Type B pancreatic cell (in vitro differentiated cells): ENCODE measurements at regions not wholly inside any gene's neighbourhood (a gene's known extent, or its start where the extent isn't known, plus 50 kb on each side); places are given as distances from the start of the nearest gene placed in this dataset.

Source experiments
- DNase-seq: peaks from one replicate; pipeline ENCODE4 v3.0.0; 2021; ENCODE audit warnings: mixed read lengths; ENCODE audit not compliant: unreplicated experiment; ENCODE audit errors: extremely low spot score
- H3K27ac Mint-ChIP-seq: 2 replicates; pipeline ENCODE4 v1.8.0; 2021; ENCODE audit warnings: mild to moderate bottlenecking, mixed read lengths
- H3K27me3 Mint-ChIP-seq: 2 replicates; pipeline ENCODE4 v1.8.0; 2021; ENCODE audit warnings: mixed read lengths
- H3K36me3 Mint-ChIP-seq: 2 replicates; pipeline ENCODE4 v1.8.0; 2021; ENCODE audit warnings: mixed read lengths
- H3K4me1 Mint-ChIP-seq: one replicate; pipeline ENCODE4 v1.8.0; 2021; ENCODE audit warnings: mixed read lengths; ENCODE audit not compliant: unreplicated experiment
- H3K4me3 Mint-ChIP-seq: 2 replicates; pipeline ENCODE4 v1.8.0; 2021; ENCODE audit warnings: mild to moderate bottlenecking, mixed read lengths
- H3K9me3 Mint-ChIP-seq: 2 replicates; pipeline ENCODE4 v1.8.0; 2021; ENCODE audit warnings: mixed read lengths
- TF ChIP-seq, protein P1 (sequence below): fragments of 200-600 bp; sonication (generic); conservative IDR thresholded peaks from 2 replicates; pipeline ENCODE4 v1.5.0; 2021; ENCODE audit warnings: antibody characterized with exemption, mild to moderate bottlenecking

DNA sequence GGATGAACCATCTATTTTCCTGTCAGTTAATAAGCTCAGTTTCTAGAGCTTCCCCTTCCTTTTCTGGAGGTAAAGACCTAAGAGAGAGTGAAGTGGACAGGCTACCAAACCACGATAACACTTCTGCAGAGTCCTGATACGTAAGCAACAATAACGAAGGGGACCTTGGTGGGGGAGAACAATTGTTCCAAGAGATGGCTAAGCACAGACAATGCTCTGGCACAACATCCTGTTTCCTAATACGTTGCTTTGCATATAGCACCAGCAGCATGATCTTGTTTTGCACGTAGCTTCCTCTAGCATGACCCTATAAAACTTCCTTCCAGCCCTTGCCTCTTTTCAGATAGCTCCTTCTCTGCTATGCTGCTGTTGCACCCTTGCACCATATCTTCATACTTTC, 247.3 kb downstream of the RAD51AP2 start:
- TF ChIP-seq, protein P1, sequence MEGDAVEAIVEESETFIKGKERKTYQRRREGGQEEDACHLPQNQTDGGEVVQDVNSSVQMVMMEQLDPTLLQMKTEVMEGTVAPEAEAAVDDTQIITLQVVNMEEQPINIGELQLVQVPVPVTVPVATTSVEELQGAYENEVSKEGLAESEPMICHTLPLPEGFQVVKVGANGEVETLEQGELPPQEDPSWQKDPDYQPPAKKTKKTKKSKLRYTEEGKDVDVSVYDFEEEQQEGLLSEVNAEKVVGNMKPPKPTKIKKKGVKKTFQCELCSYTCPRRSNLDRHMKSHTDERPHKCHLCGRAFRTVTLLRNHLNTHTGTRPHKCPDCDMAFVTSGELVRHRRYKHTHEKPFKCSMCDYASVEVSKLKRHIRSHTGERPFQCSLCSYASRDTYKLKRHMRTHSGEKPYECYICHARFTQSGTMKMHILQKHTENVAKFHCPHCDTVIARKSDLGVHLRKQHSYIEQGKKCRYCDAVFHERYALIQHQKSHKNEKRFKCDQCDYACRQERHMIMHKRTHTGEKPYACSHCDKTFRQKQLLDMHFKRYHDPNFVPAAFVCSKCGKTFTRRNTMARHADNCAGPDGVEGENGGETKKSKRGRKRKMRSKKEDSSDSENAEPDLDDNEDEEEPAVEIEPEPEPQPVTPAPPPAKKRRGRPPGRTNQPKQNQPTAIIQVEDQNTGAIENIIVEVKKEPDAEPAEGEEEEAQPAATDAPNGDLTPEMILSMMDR, result no peak
- no peaks in the 10 kb centered on the region for H3K4me1 Mint-ChIP-seq
- H3K27ac Mint-ChIP-seq, result no peak overlapping the region
- no peak for DNase-seq
- H3K9me3 Mint-ChIP-seq, result no peaks in the 10 kb centered on the region
- H3K36me3 Mint-ChIP-seq, result no peaks in the 10 kb centered on the region
- H3K27me3 Mint-ChIP-seq, result peaks cover 2% of the 10 kb centered on the region
- no peak overlapping the region for H3K4me3 Mint-ChIP-seq

DNA sequence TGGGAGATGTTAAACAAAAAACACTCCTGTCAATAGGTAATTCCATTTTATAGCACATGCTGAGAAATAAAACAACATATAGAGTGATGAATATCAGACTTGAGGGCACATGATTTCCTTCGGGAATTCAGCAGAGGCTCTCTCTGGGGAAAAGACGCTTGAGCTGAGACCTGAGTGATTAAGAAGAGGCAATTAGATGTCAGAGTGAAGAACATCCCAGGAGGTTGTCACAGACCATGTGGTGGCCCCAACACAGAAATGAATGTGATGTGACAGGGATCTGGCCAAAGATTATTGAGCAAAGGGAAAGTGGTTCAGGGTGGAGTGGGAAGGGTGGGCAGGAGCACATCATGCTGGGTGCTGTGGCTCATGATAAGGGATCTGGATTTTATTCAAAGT, 254.7 kb downstream of the RAD51AP2 start:
- H3K36me3 Mint-ChIP-seq, result no peaks in the 10 kb centered on the region
- no peak overlapping the region for H3K27ac Mint-ChIP-seq
- TF ChIP-seq, protein P1, result no peak
- peaks cover 2% of the 10 kb centered on the region for H3K27me3 Mint-ChIP-seq
- DNase-seq, result no peak
- H3K4me1 Mint-ChIP-seq, result peaks cover 5% of the 10 kb centered on the region
- H3K9me3 Mint-ChIP-seq, result no peaks in the 10 kb centered on the region
- H3K4me3 Mint-ChIP-seq, result no peak overlapping the region

DNA sequence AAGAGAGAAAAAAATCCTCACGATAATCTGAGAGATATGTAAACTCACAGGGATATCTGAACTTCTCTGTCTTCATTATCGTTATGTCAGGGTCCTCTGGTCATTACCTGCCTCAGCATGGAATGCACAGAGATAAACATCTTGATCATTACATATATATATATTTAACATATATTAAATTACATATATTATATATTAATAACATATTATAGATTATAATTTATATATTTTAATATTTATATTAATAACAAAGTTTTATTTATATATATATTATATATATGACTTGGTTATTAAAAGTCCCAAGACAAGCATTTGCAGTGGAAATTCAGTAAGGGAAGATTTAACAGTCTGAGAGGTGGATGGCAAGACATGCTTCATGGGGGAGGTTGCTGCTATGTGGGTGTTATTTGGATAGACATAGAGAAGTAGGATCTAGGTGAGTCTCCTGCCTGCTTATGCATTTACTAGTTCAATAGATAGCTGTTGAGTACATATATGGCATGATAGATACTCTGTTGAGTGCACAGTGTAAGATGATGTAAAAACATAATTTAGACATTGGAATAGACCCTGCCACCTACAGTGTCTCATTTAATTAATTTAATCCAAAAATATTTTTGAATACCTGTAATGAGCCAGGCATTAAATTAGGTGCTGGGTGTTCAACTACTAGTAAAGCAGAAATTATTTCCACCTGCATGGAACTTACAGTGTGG, 255.2 kb downstream of the RAD51AP2 start:
- peaks cover 2% of the 10 kb centered on the region for H3K27me3 Mint-ChIP-seq
- DNase-seq, result no peak
- no peaks in the 10 kb centered on the region for H3K9me3 Mint-ChIP-seq
- H3K27ac Mint-ChIP-seq, result no peak overlapping the region
- no peak overlapping the region for H3K4me3 Mint-ChIP-seq
- H3K4me1 Mint-ChIP-seq, result peaks cover 5% of the 10 kb centered on the region
- no peaks in the 10 kb centered on the region for H3K36me3 Mint-ChIP-seq
- TF ChIP-seq, protein P1, result no peak

DNA sequence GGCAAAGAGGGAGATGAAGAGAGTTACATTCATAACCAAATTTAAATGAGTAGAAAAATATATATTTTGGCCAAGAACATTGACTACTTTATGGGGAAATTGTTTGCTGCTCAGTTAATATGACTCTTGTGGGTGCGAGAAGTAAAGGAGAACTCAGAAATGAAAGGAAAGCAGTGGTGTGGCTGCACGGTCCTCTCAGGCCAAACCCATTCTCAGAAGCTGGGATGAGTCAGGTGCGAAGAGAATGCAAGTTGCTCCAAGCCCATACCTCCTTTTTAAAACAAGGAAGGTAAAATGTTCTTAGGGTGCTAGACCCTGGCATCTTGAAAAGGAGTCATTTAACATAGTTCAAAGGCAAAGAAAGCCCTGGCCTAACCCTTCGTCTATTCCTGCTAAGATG, 258.6 kb downstream of the RAD51AP2 start:
- H3K27ac Mint-ChIP-seq, result no peak overlapping the region
- H3K36me3 Mint-ChIP-seq, result no peaks in the 10 kb centered on the region
- DNase-seq, result no peak
- no peak overlapping the region for H3K4me3 Mint-ChIP-seq
- peaks cover 7% of the 10 kb centered on the region for H3K27me3 Mint-ChIP-seq
- TF ChIP-seq, protein P1, result no peak
- H3K4me1 Mint-ChIP-seq, result peaks cover 5% of the 10 kb centered on the region
- no peaks in the 10 kb centered on the region for H3K9me3 Mint-ChIP-seq

DNA sequence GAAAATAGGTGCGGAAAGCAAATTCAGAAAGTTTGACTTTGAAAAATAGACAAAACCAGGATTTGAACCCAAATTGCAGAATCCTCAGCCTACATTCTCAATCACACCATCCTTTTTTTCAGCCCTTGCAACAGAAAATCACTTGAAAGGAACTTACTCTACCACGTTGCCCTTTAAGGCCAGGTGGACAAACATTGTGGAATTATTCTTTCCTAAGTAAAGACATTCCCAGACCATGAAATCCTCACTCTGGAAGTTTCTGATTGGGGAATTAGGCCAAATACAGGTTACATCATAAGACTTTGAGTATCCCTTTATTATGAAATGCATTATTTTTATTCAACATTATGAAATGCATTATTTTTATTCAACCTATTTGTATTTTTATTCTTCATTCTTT, 259.4 kb downstream of the RAD51AP2 start:
- Mint-ChIP-seq H3K27me3 (peaks cover 7% of the 10 kb centered on the region), H3K4me1 (peaks cover 5% of the 10 kb centered on the region), H3K9me3 (no peaks in the 10 kb centered on the region), H3K27ac (no peak overlapping the region), H3K36me3 (no peaks in the 10 kb centered on the region), H3K4me3 (no peak overlapping the region)
- TF ChIP-seq, protein P1, result no peak
- DNase-seq, result no peak
